ENCODE measurements at regions not wholly inside any gene's neighbourhood (a gene's known extent, or its start where the extent isn't known, plus 50 kb on each side); places are given as distances from the start of the nearest gene placed in this dataset.
"Not testable (repeated sequence)": the region's sequence is repeated elsewhere in the genome, so short reads cannot be mapped to it uniquely, and the experiment has no call there.

GRCh38 chr7:65453341-65454030, 79.8 kb downstream of the ZNF92 start:
- DNase-seq = no peak

GRCh38 chr7:65454469-65454868, 80.8 kb downstream of the ZNF92 start:
- DNase-seq = no peak

- DNase-seq = not testable (repeated sequence)
Measured at GRCh38 chr7:65455050-65455449, 81.4 kb downstream of the ZNF92 start.

GRCh38 chr7:65457705-65458104, 84.0 kb downstream of the ZNF92 start:
- DNase-seq = no peak

- no peak for DNase-seq
Measured at GRCh38 chr7:65459438-65459837, 85.8 kb downstream of the ZNF92 start.

GRCh38 chr7:65462148-65462716, 88.6 kb downstream of the ZNF92 start:
- no peak for DNase-seq

- no peak for DNase-seq
Measured at GRCh38 chr7:65463184-65463583, 89.5 kb downstream of the ZNF92 start.

GRCh38 chr7:65469919-65470558, 96.4 kb downstream of the ZNF92 start:
- DNase-seq = not testable (repeated sequence)

- DNase-seq = no peak
Measured at GRCh38 chr7:65471587-65471986, 97.9 kb downstream of the ZNF92 start.

- DNase-seq = no peak
Measured at GRCh38 chr7:65475040-65475726, 101.5 kb downstream of the ZNF92 start.

GRCh38 chr7:65475734-65476319, 102.2 kb downstream of the ZNF92 start:
- DNase-seq = no peak

GRCh38 chr7:65477326-65477725, 103.7 kb downstream of the ZNF92 start:
- DNase-seq = no peak

GRCh38 chr7:65489260-65489767, 115.7 kb downstream of the ZNF92 start:
- DNase-seq = no peak

- not testable (repeated sequence) for DNase-seq
Measured at GRCh38 chr7:65496697-65497096, 123.0 kb downstream of the ZNF92 start.

GRCh38 chr7:65503434-65504152, 129.9 kb downstream of the ZNF92 start:
- no peak for DNase-seq

- DNase-seq = not testable (repeated sequence)
Measured at GRCh38 chr7:65504504-65505319, 131.1 kb downstream of the ZNF92 start.

- not testable (repeated sequence) for DNase-seq
Measured at GRCh38 chr7:65505320-65505633, 131.6 kb downstream of the ZNF92 start.

GRCh38 chr7:65508581-65509367, 135.1 kb downstream of the ZNF92 start:
- DNase-seq = not testable (repeated sequence)

- DNase-seq = no peak
Measured at GRCh38 chr7:65509368-65510186, 135.9 kb downstream of the ZNF92 start.

GRCh38 chr7:65510187-65510538, 136.5 kb downstream of the ZNF92 start:
- DNase-seq = not testable (repeated sequence)
